GM12873 (cell line): ENCODE measurements at regions not wholly inside any gene's neighbourhood (a gene's known extent, or its start where the extent isn't known, plus 50 kb on each side); places are given as distances from the start of the nearest gene placed in this dataset.

ENCODE experiments used
- TF ChIP-seq, protein P1 (sequence below): IDR thresholded peaks from 2 replicates; pipeline ENCODE4 v1.5.1; 2012; ENCODE audit warnings: low read depth, mild to moderate bottlenecking, moderate library complexity, low read length, control low read depth; ENCODE audit not compliant: insufficient read depth; ENCODE audit errors: missing control alignments

- TF ChIP-seq, protein P1, sequence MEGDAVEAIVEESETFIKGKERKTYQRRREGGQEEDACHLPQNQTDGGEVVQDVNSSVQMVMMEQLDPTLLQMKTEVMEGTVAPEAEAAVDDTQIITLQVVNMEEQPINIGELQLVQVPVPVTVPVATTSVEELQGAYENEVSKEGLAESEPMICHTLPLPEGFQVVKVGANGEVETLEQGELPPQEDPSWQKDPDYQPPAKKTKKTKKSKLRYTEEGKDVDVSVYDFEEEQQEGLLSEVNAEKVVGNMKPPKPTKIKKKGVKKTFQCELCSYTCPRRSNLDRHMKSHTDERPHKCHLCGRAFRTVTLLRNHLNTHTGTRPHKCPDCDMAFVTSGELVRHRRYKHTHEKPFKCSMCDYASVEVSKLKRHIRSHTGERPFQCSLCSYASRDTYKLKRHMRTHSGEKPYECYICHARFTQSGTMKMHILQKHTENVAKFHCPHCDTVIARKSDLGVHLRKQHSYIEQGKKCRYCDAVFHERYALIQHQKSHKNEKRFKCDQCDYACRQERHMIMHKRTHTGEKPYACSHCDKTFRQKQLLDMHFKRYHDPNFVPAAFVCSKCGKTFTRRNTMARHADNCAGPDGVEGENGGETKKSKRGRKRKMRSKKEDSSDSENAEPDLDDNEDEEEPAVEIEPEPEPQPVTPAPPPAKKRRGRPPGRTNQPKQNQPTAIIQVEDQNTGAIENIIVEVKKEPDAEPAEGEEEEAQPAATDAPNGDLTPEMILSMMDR = no peak
Observed at GRCh38 chr2:195363496-195363895, 293.5 kb upstream of the SLC39A10 start.

GRCh38 chr2:195360242-195360641, 296.8 kb upstream of the SLC39A10 start:
- TF ChIP-seq, protein P1 = no peak

DNA sequence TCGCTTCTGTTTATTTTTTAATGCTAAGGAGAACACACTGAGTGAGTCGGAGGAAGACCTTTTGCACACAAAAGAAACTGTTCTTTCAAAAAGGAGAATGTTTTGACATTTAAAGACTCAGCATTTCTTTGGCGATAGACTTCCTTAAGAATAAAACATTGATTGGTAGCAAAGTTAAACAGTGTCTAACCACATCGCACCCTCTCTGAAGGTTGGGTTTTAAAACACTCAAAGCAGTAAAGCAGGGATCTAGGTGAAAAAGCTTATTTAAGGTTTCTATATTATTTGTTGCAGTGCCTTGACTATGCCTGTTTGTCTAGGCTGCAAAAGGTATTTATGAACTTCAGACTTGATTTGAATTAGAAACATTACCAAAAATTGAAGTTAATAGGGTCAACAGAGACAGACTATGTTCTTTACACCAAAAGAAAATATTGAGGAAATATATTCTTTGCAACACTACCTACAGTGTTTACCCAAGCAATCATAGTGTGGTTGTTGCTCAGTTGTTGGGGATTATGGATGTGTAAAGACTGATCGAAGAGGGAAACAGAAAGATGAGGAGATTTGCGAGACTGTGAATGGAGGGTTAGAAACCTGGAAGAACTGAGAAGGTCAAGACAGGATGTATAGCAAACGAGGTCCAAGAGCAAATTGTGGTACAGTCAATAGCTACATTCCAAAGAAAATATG, 297.8 kb upstream of the SLC39A10 start:
- TF ChIP-seq, protein P1 = no peak

GRCh38 chr2:195356920-195357440, 300.0 kb upstream of the SLC39A10 start:
- TF ChIP-seq, protein P1 = no peak

DNA sequence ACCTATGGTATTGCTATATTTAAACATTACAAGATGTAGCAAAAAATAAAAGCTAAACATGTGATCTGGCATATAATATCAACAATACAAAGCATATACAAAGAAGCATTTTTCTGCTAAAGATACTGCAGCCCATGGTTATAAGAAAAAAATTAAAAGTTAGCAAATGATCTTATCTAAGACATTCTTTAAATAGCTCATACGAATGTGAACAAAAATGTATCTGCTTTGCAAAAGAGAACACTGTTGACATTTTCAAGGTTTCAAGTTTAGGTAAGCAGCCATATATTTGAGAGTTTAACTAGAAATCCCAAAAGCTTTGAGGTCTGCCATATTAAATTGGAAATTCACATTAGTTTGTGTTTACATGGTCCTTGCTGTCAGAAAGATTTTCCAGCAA, 301.0 kb upstream of the SLC39A10 start:
- TF ChIP-seq, protein P1 = no peak

DNA sequence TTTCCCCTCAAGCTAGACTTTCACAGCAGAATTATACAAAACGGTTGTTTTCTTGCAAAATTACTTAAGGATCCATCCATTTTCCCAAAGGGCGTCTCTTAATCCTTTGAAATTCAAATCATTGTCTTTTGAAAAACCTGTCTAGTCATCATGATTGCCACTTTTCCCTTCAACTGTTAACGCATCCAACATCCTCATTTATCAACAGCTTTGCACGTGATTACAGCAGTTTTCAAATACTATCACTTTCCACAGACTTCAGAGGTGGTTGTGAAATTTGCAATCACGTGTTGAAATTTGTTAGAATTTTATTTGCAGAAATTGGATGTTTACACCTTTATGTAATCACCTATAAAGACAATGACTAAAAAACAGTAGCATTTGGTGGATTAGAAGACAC, 304.4 kb upstream of the SLC39A10 start:
- TF ChIP-seq, protein P1 = no peak

GRCh38 chr2:195343942-195344530, 313.0 kb upstream of the SLC39A10 start:
- TF ChIP-seq, protein P1 = no peak
